HFFc6 (cell line): ENCODE measurements at regions not wholly inside any gene's neighbourhood (a gene's known extent, or its start where the extent isn't known, plus 50 kb on each side); places are given as distances from the start of the nearest gene placed in this dataset.

Experiments
- DNase-seq: peaks from one replicate; pipeline ENCODE4 v3.0.0-alpha.2; 2018
- H3K27ac Mint-ChIP-seq: 2 replicates; pipeline ENCODE4 v1.8.0; 2020; ENCODE audit warnings: mild to moderate bottlenecking, mixed read lengths
- H3K27me3 Mint-ChIP-seq: 2 replicates; pipeline ENCODE4 v1.8.0; 2021; ENCODE audit warnings: mild to moderate bottlenecking, moderate library complexity, mixed read lengths; ENCODE audit not compliant: insufficient read depth
- H3K36me3 Mint-ChIP-seq: 2 replicates; pipeline ENCODE4 v1.8.0; 2021; ENCODE audit warnings: low read depth, mixed read lengths
- H3K4me1 Mint-ChIP-seq: 2 replicates; pipeline ENCODE4 v1.8.0; 2020; ENCODE audit warnings: low read depth, mixed read lengths
- H3K4me3 Mint-ChIP-seq: 2 replicates; pipeline ENCODE4 v1.8.0; 2020; ENCODE audit warnings: mild to moderate bottlenecking, moderate library complexity, mixed read lengths
- H3K9me3 Mint-ChIP-seq: 2 replicates; pipeline ENCODE4 v1.8.0; 2020; ENCODE audit warnings: mild to moderate bottlenecking, mixed read lengths
- TF ChIP-seq, protein P1 (sequence below): fragments of 200-600 bp; sonication (generic); IDR thresholded peaks from 2 replicates; pipeline ENCODE4 v1.5.0; 2021; ENCODE audit warnings: antibody characterized with exemption, mild to moderate bottlenecking

DNA sequence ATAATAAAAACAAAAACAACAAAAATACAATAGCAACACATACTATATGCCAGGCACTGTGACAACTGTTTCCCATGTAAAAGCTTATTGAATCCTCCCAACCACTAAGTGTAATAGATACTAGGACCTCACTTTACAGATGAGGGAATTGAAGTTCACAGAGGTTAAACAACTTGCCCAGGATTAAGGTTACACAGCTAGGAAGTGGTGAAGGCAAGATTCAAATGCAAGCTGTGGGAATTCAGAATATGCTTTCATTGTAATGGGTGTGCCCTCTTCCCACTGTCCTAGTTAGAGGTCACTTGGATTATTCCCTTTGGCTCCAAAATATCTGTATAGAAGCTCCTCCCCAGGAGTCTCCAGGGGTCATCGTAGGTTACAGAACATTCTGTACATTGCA, 231.1 kb downstream of the MREG start:
- H3K27me3 Mint-ChIP-seq = peaks cover 3% of the 10 kb centered on the region; the same call in 1 of the 2 replicates
- no peak overlapping the region for H3K27ac Mint-ChIP-seq
- no peaks in the 10 kb centered on the region for H3K9me3 Mint-ChIP-seq
- peaks cover 9% of the 10 kb centered on the region; the same call in 1 of the 2 replicates for H3K36me3 Mint-ChIP-seq
- TF ChIP-seq, protein P1, sequence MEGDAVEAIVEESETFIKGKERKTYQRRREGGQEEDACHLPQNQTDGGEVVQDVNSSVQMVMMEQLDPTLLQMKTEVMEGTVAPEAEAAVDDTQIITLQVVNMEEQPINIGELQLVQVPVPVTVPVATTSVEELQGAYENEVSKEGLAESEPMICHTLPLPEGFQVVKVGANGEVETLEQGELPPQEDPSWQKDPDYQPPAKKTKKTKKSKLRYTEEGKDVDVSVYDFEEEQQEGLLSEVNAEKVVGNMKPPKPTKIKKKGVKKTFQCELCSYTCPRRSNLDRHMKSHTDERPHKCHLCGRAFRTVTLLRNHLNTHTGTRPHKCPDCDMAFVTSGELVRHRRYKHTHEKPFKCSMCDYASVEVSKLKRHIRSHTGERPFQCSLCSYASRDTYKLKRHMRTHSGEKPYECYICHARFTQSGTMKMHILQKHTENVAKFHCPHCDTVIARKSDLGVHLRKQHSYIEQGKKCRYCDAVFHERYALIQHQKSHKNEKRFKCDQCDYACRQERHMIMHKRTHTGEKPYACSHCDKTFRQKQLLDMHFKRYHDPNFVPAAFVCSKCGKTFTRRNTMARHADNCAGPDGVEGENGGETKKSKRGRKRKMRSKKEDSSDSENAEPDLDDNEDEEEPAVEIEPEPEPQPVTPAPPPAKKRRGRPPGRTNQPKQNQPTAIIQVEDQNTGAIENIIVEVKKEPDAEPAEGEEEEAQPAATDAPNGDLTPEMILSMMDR = no peak
- DNase-seq = no peak
- no peak overlapping the region for H3K4me3 Mint-ChIP-seq
- peaks cover 42% of the 10 kb centered on the region for H3K4me1 Mint-ChIP-seq

DNA sequence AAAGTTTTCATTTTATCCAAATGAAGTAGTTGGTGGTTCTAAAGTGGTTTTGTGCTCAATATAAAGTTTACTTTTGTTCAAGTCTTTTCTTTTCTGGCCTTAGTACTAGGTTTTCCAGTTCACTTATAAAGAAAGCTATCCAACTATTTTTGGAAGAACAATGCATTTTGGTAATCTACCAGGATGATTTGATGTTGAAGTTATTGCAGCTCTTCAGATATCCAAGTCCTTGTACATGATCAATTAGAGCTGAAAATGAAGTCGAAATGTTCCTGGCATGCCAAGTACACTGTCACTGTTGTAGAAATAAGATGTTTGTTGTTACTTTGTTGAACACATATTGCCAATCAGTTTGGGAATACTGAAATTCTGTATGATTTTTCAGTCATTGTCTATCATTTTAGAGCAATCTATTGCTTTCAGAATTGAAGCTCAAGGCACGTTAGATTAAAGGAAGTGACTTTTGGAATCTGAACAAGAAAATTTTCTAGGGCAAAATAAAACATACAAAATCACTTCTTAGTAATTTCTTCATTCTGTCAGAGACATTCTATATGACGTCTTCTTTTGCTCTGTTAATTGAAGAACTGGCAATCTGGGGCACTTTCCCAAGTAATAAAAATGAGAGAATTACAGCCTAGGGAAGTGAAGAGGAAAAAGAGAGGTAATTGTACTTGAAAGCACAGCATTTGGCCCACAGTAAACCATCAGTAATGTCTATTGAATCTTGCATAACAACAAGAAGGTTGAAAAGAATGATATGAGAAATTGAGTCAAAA, 232.3 kb downstream of the MREG start:
- Mint-ChIP-seq H3K4me1 (peaks cover 33% of the 10 kb centered on the region), H3K36me3 (peaks cover 9% of the 10 kb centered on the region; the same call in 1 of the 2 replicates), H3K27ac (no peak overlapping the region), H3K27me3 (peaks cover 3% of the 10 kb centered on the region; the same call in 1 of the 2 replicates), H3K9me3 (no peaks in the 10 kb centered on the region), H3K4me3 (no peak overlapping the region)
- DNase-seq = no peak
- TF ChIP-seq, protein P1 = no peak

DNA sequence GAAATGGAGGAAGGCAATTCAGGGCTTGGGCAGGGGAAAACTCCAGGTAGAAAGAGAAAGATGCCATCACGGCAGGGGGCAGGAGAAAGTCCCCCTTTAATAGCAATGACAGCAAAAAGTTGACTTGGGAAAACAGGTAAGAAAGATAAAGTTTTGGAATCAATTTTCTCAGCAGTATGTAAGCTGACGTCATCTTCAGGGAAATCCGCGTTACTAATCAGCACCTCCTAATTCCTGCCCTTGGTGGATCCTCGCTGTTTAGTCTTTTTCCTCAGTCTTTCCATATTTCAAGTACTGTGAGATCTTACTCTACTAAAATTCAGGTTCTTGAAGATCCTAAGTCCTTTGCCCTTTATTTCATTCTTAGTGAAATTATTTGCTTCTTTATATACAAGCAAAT, 233.0 kb downstream of the MREG start:
- TF ChIP-seq, protein P1 = no peak
- peaks cover 26% of the 10 kb centered on the region for H3K4me1 Mint-ChIP-seq
- no peak for DNase-seq
- peaks cover 3% of the 10 kb centered on the region; the same call in 1 of the 2 replicates for H3K27me3 Mint-ChIP-seq
- no peak overlapping the region for H3K27ac Mint-ChIP-seq
- peaks cover 8% of the 10 kb centered on the region; the same call in 1 of the 2 replicates for H3K36me3 Mint-ChIP-seq
- H3K9me3 Mint-ChIP-seq = no peaks in the 10 kb centered on the region
- H3K4me3 Mint-ChIP-seq = no peak overlapping the region

DNA sequence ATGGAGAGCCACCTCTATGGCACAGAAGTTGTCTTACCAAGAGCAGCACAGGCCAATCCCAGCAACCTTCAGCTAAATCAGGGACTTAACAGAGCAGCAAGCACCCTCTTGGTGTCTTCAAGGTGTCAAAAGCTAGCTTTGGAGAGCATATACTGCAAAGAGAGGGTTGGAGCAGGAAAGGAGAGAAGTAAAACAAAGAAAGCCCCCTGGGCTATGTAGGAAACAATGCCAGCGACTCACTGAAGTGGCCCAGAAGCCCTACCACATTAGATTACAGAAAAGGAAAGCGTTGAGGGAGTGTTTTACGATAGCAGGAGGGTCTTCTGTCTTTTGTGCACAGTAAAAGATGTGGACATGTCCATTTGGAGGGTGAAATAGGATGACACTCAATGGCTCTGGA, 233.4 kb downstream of the MREG start:
- no peaks in the 10 kb centered on the region for H3K9me3 Mint-ChIP-seq
- TF ChIP-seq, protein P1 = no peak
- H3K4me1 Mint-ChIP-seq = peaks cover 22% of the 10 kb centered on the region
- peaks cover 4% of the 10 kb centered on the region; the same call in 1 of the 2 replicates for H3K36me3 Mint-ChIP-seq
- DNase-seq = no peak
- H3K27me3 Mint-ChIP-seq = peaks cover 3% of the 10 kb centered on the region; the same call in 1 of the 2 replicates
- H3K4me3 Mint-ChIP-seq = no peak overlapping the region
- H3K27ac Mint-ChIP-seq = no peak overlapping the region

DNA sequence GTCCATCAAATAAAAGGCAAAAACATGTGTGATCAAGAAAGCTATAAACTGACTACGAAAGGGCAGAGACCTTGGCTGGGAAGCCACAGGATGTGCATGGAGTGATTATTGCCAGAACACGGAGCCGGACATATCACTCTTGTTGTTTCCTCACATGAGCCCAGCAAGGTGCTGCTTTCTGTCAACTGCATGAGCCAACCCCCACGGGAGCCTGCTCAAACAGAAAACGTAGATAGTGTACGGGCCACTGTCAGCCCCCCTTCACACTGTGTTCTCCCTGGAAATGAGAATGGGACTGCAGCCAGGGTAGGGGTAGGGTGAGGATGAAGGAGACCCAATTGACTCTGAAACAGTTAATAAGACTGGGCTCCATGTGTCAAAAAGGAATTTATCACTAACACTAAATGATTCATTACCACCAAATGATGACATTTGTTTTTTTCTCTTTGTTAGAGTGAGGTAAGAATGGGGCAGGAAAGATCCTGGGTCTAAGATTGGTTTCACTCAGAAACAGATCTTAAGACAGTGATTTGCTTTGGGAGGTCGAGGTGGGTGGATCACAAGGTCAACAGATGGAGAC, 235.8 kb downstream of the MREG start:
- H3K4me1 Mint-ChIP-seq = peaks cover 19% of the 10 kb centered on the region
- H3K27me3 Mint-ChIP-seq = peaks cover 3% of the 10 kb centered on the region; the same call in 1 of the 2 replicates
- no peaks in the 10 kb centered on the region for H3K9me3 Mint-ChIP-seq
- TF ChIP-seq, protein P1 = no peak
- no peak overlapping the region for H3K27ac Mint-ChIP-seq
- no peaks in the 10 kb centered on the region for H3K36me3 Mint-ChIP-seq
- no peak overlapping the region for H3K4me3 Mint-ChIP-seq
- DNase-seq = no peak
